Subcutaneous abdominal adipose tissue (tissue), 5 donors: ENCODE measurements at regions not wholly inside any gene's neighbourhood (a gene's known extent, or its start where the extent isn't known, plus 50 kb on each side); places are given as distances from the start of the nearest gene placed in this dataset.

ENCODE experiments used
- H3K27ac ChIP-seq: one replicate; pipeline ENCODE4 v1.7.0; 2013; ENCODE audit warnings: low read depth, mild to moderate bottlenecking, inconsistent platforms, low read length, moderate library complexity
- H3K27me3 ChIP-seq, 5 donors: one replicate each; pipeline ENCODE4 v1.7.0; 2013; ENCODE audit warnings: low read length in 5 of 5, inconsistent platforms in 1 of 5; ENCODE audit not compliant: control insufficient read depth in 5 of 5, insufficient read depth in 4 of 5
- H3K36me3 ChIP-seq, 5 donors: one replicate each; pipeline ENCODE4 v1.7.0; 2013; ENCODE audit warnings: low read length in 5 of 5; ENCODE audit not compliant: control insufficient read depth in 5 of 5, insufficient read depth in 5 of 5
- H3K4me1 ChIP-seq, 5 donors: one replicate each; pipeline ENCODE4 v1.7.0; 2013; ENCODE audit warnings: low read length in 5 of 5, mild to moderate bottlenecking in 3 of 5, moderate library complexity in 1 of 5; ENCODE audit not compliant: control insufficient read depth in 5 of 5, insufficient read depth in 5 of 5
- H3K4me3 ChIP-seq, 5 donors: one replicate each; pipeline ENCODE4 v1.7.0; 2013; ENCODE audit warnings: low read length in 5 of 5, low read depth in 1 of 5
- H3K9ac ChIP-seq, 5 donors: one replicate each; pipeline ENCODE4 v1.7.0; 2013; ENCODE audit warnings: low read length in 5 of 5, mild to moderate bottlenecking in 4 of 5, moderate library complexity in 3 of 5
- H3K9me3 ChIP-seq, 5 donors: one replicate each; pipeline ENCODE4 v1.7.0; 2013; ENCODE audit warnings: low read length in 5 of 5; ENCODE audit not compliant: control insufficient read depth in 5 of 5
- donor health status: healthy.
- donor health status: healthy.
- donor health status: healthy.
- donor health status: healthy.
- donor health status: healthy.

- Histone ChIP-seq H3K36me3 (no peaks in the 10 kb centered on the region), H3K9ac (no peak overlapping the region), H3K9me3 (no peaks in the 10 kb centered on the region), H3K27ac (peak overlapping the region; percentile 46), H3K4me1 (peaks cover 0 to 16% (median 10%) of the 10 kb centered on the region in 5 donors), H3K27me3 (no peaks in the 10 kb centered on the region), H3K4me3 (peak overlapping the region in 1 of 5 donors; percentile 16)
Observed at GRCh38 chr7:47669178-47669891, 87.4 kb upstream of the TNS3 start.

GRCh38 chr7:47666164-47666862 is 84.4 kb upstream of the TNS3 start:
- Histone ChIP-seq H3K4me1 (peaks cover 0 to 16% (median 10%) of the 10 kb centered on the region in 5 donors), H3K27me3 (no peaks in the 10 kb centered on the region), H3K9ac (no peak overlapping the region), H3K4me3 (no peak overlapping the region), H3K36me3 (no peaks in the 10 kb centered on the region), H3K9me3 (no peaks in the 10 kb centered on the region), H3K27ac (no peak overlapping the region)

- no peaks in the 10 kb centered on the region for H3K27me3 ChIP-seq
- no peak overlapping the region for H3K27ac ChIP-seq
- no peaks in the 10 kb centered on the region for H3K9me3 ChIP-seq
- no peak overlapping the region for H3K4me3 ChIP-seq
- H3K36me3 ChIP-seq, result no peaks in the 10 kb centered on the region
- H3K4me1 ChIP-seq, result peaks cover 0 to 8% (median 6%) of the 10 kb centered on the region in 5 donors
- H3K9ac ChIP-seq, result no peak overlapping the region
Observed at GRCh38 chr7:47664650-47665195, 82.8 kb upstream of the TNS3 start.

- no peaks in the 10 kb centered on the region for H3K27me3 ChIP-seq
- H3K9ac ChIP-seq, result no peak overlapping the region
- no peak overlapping the region for H3K4me3 ChIP-seq
- H3K27ac ChIP-seq, result no peak overlapping the region
- peaks cover 0 to 3% (median 0%) of the 10 kb centered on the region in 5 donors for H3K4me1 ChIP-seq
- H3K36me3 ChIP-seq, result no peaks in the 10 kb centered on the region
- no peaks in the 10 kb centered on the region for H3K9me3 ChIP-seq
Observed at GRCh38 chr7:47663851-47664250, 81.9 kb upstream of the TNS3 start.

- Histone ChIP-seq H3K4me3 (no peak overlapping the region), H3K36me3 (no peaks in the 10 kb centered on the region), H3K4me1 (peaks cover 0 to 3% (median 0%) of the 10 kb centered on the region in 5 donors)
Observed at GRCh38 chr7:47663213-47663612, 81.3 kb upstream of the TNS3 start.

GRCh38 chr7:47661051-47661714 is 79.3 kb upstream of the TNS3 start:
- Histone ChIP-seq H3K4me1 (peaks cover 0 to 3% (median 0%) of the 10 kb centered on the region in 5 donors), H3K4me3 (no peak overlapping the region), H3K9me3 (no peaks in the 10 kb centered on the region), H3K9ac (no peak overlapping the region), H3K27me3 (no peaks in the 10 kb centered on the region), H3K36me3 (no peaks in the 10 kb centered on the region), H3K27ac (no peak overlapping the region)

More at GRCh38 chr7:47663213-47663612, 81.3 kb upstream of the TNS3 start:
- no peak overlapping the region for H3K27ac ChIP-seq
- no peaks in the 10 kb centered on the region for H3K9me3 ChIP-seq
- H3K9ac ChIP-seq, result no peak overlapping the region
- H3K27me3 ChIP-seq, result no peaks in the 10 kb centered on the region

- Histone ChIP-seq H3K27ac (no peak overlapping the region), H3K4me1 (peaks cover 0 to 3% (median 0%) of the 10 kb centered on the region in 5 donors), H3K4me3 (no peak overlapping the region), H3K27me3 (peaks cover 0 to 2% (median 0%) of the 10 kb centered on the region in 5 donors), H3K9ac (no peak overlapping the region), H3K36me3 (no peaks in the 10 kb centered on the region), H3K9me3 (no peaks in the 10 kb centered on the region)
Observed at GRCh38 chr7:47659664-47660462, 78.0 kb upstream of the TNS3 start.

GRCh38 chr7:47658886-47659635 is 77.2 kb upstream of the TNS3 start:
- no peaks in the 10 kb centered on the region for H3K9me3 ChIP-seq
- no peak overlapping the region for H3K27ac ChIP-seq
- H3K4me3 ChIP-seq, result no peak overlapping the region
- H3K36me3 ChIP-seq, result no peaks in the 10 kb centered on the region
- H3K9ac ChIP-seq, result no peak overlapping the region
- peaks cover 0 to 4% (median 0%) of the 10 kb centered on the region in 5 donors for H3K4me1 ChIP-seq
- H3K27me3 ChIP-seq, result peaks cover 0 to 4% (median 0%) of the 10 kb centered on the region in 5 donors

GRCh38 chr7:47657126-47657525 is 75.2 kb upstream of the TNS3 start:
- peaks cover 0 to 5% (median 4%) of the 10 kb centered on the region in 5 donors for H3K4me1 ChIP-seq
- H3K27ac ChIP-seq, result no peak overlapping the region
- H3K36me3 ChIP-seq, result no peaks in the 10 kb centered on the region
- H3K9me3 ChIP-seq, result no peaks in the 10 kb centered on the region
- no peak overlapping the region for H3K4me3 ChIP-seq
- H3K27me3 ChIP-seq, result peaks cover 0 to 4% (median 0%) of the 10 kb centered on the region in 5 donors
- no peak overlapping the region for H3K9ac ChIP-seq
